GM18519 (cell line): ENCODE measurements at regions not wholly inside any gene's neighbourhood (a gene's known extent, or its start where the extent isn't known, plus 50 kb on each side); places are given as distances from the start of the nearest gene placed in this dataset.

Source experiments
- ATAC-seq: cut with Tn5 transposase; IDR thresholded peaks from one replicate; pipeline ENCODE4 v1.9.1; 2021; ENCODE audit warnings: mild to moderate bottlenecking, moderate library complexity; ENCODE audit not compliant: unreplicated experiment, low FRiP score

DNA sequence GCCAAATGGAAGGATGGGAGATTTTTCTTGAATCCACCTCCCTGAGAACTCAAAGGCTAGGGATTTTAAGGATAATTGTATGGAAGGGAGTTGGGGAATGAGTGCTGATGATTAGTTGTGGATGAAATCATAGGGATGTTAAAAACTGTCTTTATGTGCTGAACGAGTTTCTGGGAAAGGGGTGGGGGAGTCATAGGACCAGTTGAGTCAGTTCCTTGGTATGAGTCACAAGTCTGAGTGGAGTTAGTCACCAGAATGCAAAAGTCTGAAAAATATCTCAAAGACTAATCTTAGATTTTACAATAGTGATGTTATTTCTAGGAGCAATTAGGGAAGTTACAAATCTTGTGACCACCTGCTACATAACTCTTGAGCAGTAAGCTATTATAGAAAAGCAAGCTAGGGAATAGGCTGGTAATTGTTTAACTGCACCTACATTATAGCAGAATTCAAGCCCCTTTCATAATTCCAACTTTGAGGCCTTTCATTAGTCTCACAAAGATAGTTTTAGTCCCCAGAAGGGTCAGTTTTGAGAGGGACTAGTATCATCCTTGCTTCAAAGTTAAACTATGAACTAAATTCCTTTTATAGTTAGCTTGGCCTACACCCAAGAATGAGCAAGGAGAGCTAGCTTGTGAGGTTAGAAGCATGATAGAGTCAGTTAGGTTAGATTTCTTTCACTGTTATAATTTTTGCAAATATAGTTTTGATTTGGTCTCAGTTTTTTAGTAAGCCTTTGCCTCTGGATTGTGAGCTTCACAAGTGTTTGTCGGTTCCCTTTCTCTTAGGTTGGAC lies 668.0 kb downstream of the ETS1 start:
- ATAC-seq, result no peak

DNA sequence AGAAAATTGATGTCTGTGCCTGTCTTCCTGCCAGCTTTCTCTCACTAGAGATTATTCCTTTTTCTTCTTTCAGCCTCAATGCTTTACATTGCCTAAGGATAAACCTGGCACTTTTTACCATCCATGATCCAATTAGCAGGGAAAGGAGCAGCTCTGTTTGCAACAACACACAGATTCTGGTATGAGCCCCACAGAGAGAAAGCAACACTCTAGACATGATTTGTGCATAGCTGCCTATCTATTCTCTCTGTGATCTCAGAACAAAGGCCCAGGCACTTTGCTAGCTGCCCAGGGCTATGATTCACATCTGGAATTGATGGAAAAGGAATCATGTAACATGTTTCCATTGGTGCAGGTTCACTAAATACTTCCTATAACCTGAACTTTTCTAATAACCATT lies 685.0 kb downstream of the ETS1 start:
- no peak for ATAC-seq

DNA sequence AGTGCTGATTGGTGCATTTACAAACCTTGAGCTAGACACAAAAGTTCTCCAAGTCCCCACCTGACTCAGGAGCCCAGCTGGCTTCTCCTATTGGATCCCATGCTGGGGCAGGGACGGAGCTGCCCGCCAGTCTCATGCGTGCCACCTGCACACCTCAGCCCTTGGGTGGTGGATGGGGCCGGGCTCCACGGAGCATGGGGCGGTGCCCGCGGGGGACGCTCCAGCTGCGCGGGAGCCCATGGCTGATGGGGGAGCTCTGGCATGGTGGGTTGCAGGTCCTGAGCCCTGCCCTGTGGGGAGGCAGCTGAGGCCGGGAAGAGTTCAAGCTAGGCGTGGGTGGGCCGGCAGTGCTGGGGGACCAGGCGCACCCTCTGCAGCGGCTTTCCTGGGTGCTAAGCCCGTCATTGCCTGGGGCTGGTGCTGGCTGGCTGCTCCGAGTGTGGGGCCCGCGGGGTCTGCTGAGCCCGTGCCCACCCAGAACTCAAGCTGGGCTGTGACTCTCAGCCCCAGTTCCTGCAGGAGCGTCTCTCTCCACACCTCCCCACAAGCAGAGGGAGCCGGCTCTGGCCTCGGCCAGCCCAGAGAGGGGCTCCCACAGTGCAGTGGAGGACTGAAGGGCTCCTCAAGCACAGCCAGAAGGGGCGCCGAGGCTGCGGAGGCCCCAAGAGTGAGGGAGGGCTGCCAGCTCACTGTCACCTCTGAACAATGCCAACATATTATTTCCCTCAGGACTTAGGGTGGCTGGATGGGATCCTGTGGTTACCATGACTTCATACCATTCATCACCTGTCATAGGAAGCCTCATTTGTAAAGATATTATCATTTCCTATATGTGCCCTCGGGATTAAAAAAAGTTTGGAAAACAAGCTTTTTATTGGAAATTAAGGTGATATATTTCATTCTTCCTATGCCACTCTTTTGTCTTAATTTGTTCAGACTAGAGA lies 688.7 kb downstream of the ETS1 start:
- ATAC-seq, result no peak

DNA sequence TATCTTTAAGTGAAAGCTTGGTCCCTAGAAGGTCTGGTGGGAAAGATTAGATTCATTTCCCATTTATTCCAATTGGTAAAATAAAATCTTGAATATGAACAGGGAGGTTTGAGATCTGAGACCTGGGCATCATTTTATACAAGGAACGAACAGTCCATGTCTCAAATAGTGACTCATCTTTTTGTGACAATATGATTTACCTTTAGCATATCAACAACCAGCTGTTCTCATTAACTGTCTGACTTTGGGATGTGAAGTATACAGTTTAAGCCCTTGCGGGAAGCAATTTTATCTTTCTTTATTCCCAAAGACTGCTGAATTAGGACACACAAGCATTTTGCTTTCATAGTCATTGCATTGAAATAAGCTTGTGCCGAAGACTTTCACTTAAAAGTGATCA lies 691.6 kb downstream of the ETS1 start:
- no peak for ATAC-seq

DNA sequence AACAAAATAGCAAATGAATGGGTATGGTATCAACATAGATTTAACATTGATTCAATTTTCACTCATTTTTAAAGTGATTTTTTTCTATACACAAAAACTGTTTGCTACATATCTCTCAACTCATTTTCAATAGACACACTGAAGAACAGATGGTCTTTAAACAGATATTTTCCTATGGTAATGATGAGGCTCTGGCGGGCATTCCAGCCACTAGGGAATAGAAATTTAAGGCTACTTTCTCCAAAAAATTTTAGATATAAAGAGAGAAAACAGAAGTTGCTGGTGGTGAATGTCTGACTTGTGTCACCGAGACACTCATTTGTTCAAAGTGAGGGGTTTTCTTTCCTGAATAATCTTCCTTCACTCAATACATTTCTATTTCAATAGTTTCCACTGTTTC lies 693.0 kb downstream of the ETS1 start:
- no peak for ATAC-seq

DNA sequence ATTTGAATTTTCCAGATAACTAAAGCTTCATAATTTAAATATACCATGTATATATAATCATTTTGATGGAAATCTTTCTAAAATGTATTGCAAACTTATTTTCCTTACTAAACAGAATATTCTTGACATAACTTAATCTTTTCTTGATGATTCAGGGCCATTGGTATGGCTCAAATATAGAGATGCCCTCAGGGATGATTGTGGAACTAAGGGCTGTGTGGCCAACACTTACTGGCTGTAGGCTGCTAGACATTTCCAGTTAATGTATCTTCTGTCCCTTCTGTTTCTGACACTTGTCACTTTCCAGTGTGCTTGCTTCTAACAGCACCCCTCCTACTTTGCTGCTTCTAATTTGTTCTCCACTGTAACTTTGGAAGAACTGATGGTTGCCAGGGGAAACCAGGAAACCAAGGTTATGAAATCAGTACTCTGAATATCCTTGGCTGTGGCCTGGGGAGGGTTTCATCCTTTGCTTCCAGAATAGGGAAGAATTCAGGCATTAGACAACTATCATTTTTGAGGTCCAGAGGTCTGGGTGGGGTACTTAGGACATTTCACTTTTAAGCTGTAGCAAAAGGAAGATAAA lies 697.2 kb downstream of the ETS1 start:
- ATAC-seq, result no peak

DNA sequence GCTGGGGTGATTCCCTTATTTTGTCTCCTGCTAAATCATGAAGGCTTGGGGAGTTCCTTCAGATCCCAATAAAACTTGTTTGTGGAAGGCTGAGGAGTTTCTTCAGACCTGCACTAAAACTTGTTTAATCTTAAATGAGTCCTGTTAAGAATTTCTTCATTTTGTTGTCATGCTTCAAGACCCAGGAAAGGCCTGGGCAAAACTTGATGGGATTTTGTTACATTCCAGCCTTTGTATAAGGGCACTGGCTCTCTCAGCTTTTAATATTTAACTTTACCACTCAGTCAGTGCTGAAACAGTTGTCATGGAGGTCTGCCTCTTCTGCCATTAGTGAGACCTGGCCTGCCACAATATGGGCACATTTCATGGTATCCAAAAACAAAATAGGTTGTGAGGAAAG lies 699.0 kb downstream of the ETS1 start:
- ATAC-seq, result no peak

DNA sequence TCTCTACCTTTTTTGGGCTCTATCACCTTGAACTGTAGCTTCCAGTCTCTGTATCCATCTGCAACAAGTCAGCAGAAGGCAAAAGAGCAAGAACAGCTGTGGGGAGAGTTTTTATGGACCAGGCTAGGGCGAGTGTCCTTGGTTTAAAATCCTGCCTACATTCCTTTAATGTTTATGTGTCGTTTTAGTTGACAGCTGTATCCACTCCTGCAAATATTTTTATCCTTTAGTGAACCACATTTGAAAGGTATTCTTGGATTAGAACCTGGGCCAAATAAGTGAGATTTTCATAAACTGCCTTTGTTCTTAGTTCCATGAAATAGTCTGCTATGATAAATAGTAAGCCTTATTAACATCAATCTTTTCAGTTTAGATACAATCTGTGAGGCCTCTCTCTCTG lies 712.2 kb downstream of the ETS1 start:
- no peak for ATAC-seq

DNA sequence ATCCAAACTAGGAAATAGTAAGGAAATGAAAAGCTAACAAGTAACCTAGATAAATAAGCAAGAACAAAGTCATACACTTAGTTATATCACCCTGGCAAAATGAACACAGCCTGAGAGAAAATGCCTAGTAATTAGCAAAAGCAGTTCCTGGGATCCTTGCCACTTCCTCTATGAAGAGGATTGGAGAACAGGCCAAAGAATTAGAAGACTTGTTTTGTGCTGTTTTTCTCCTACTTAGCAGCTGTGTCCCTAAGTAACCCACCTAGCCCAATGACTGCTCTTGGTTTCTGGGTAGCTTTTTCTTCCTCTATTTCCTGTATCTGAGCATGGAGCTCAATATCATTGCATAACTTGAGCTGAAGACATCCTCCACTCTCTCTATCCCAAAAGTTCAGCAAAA lies 713.9 kb downstream of the ETS1 start:
- ATAC-seq, result no peak

DNA sequence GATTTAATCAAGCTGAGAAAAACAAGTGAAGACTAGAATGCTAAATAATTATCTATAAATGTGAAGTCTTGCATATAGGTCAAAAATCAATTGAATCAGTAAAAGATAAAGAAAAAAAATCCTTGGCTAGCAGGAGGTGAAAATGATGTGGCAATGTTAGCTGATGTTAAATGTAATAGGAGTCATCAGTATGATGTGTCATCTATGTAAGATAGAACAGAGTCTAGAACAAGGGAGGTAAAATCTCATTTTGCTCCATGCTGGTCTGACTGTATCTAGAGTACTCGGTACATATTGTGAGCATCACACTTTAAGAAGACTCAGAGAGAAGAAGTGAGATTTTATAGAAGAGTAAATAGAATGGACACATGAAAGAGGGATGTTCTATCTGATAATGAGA lies 721.2 kb downstream of the ETS1 start:
- no peak for ATAC-seq

DNA sequence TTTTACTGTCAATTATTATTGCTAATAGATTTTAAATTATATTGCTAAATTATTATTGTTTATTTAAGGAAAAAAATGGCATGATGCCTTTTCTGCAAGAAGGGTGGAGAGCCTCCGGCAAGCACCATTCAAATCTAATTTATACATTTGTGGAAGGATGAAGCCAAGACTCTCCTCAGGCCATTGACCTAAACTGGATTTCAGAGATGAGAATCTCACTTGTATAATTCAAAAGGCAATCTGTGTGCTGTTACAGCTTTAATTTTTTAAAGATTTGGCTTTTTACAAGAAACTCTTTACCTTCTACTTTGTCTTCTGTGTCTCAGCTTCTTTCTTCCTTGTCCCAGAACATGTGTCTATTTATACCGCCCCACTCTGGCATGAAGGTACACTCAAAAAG lies 722.5 kb downstream of the ETS1 start:
- no peak for ATAC-seq

DNA sequence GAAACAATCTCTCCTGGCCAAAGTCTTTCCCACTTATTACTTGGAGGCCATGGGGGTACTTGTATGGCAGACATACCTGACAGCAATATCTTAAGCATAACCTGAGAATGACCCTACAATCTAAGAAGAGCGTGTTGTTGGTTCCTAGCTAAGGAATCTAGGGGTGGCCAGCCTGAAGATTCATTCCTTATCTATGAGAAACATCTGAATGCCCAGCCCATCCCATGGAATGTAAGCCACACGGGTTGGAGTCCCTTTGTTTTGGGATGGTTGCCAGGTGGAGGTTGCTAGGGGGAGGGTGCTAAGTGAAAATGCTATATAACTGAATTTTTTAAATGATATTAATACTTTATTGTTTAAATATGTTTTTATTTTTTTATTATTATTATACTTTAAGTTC lies 725.0 kb downstream of the ETS1 start:
- no peak for ATAC-seq

DNA sequence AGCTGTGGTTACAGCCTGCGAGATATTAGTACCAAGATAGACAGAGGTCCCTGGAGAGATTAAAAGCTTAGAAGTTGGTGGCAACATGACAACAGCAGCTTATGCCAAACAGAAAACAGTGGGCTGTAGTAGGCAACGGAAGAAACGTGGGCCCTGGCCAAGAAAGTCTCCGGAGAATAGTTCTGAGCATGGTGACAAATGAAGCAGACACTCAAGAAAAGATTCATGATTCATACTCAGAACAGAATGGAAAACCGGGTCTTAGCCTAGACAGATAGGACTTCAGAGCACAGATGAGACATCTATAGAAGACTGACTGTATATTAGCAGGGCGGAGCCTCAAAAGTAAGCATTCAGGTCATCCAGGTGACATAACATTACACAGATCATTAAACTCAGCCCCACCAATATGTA lies 727.4 kb downstream of the ETS1 start:
- ATAC-seq, result no peak

DNA sequence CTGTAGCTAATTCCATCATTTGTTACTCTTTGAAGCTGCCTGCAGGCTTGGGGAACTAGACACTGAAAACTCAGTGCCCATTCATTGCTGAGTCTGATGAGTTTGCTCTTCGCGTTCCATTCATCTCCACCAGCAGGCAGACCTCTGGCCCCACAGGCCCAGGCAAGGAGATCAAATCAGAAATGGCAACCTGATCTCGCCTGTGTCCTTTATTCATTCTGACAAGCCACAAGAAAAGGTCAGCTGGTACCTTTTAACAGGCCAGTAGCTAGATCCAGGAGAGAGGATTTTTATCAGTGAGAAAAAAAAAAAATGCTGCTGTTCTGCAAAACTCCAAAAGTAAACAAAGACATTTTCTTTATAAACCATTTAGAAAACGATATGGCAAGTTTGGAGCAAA lies 742.5 kb downstream of the ETS1 start:
- no peak for ATAC-seq

DNA sequence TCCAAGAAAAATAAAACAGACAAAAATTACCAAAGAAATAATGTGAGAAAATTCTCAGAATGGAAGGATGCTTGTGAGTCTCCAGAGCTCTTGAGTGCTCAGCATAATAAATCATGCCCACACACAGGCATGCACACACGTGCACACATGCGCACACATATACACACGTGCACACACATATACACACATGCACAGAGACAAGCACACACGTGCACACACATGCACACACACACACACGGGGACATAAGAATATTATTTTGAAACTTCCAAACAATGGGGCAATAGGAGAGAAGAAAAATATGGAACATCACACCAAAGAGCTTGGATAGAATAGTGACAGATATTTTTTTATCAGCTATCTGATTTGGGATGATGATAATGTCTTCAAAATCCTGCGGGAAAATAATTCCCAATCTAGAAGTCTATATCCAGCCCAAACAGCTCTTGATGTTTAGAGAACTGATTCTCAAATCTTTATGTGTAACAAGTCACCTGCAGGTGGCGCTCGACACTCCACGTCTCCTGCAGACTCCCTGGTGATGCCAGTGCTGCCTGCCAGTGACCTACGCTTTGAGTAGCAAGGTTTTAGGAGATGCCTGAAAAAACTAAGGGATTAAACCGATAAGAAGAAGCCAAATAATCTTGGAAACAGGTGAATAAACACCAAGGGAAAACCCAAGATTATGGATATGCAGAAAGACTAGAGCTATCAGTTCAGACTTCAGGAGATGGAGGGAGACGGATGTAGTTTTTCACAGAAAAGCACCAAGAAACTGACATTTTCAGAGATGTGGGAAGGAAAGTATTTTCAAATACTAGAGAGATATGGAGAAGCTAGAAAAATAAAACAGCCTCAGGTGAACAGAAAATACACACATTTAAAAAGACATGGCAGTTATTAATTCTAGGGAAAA lies 743.6 kb downstream of the ETS1 start:
- ATAC-seq, result peak; percentile 80

DNA sequence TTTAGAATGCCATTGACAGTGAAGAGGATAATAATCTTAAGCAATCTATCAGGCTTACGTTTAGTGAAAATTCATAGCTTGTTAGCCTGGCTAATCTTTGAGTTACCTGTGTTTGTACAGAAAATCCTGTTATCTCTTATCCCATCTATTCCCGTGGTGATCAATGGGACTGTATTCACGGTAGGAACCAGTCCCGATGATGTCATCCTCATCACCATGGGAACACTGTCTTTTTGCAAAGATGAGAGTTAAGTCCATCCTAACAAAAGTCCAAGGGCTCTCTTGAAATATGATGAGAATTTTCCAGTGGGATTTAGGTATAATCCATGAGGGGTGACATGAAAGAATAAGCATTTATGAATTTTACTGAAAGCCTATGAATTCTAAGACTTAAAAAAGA lies 762.2 kb downstream of the ETS1 start:
- no peak for ATAC-seq

DNA sequence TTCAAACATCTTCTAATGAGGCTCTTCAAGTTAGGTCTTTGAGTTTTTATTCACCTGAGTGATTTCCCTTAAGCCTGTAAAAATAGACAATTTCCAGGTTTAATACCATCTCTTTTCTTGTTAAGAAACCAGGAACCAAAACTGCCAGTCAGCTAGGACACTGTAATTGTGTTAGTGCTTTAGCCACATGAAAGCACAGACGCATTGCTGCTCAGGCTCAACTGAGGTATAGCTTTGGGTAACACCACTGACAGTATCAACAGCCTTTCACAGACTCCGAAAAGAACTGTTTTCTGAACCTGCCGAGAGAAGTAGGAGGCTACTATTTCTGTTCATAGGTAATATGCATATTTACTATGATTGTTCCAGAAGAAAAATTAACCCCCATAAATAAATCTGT lies 768.7 kb downstream of the ETS1 start:
- ATAC-seq, result no peak

DNA sequence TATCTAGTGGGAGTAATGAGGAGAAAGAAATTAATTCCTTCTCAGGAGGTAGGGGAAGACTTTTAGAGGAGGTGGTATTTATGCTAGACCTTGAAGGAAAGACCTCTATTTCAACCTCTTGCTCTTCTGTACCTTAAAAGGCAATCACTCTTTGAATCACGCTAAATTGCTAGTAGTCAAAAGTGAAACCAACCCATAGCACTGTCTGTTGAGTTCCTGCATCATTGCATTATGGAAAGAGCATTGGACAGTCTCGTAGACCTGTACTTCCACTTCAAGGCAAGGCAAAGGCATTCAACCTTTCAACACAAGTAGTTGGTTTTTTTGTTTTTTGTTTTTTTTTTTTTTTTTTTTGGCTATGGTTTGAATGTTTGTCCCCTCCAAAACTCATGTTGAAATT lies 770.4 kb downstream of the ETS1 start:
- ATAC-seq, result no peak

DNA sequence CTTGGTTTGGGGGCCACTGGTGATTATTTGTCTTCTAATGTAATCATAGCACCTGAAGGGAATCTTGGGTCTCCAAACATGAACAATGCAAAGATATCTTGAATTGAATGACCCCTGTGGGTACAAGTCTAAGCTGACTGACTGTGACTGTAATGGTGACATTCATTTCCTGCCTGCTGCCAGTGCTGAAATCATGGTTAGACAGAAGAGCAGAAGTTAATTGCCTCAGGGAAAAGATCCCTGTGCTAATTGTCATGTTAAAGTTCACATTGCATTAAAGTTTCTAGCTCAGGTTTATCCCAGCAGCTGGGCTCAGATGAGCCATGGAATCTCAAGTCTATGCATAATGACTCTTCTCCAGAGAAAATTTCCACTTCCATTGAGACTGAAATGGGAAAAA lies 772.0 kb downstream of the ETS1 start:
- no peak for ATAC-seq

DNA sequence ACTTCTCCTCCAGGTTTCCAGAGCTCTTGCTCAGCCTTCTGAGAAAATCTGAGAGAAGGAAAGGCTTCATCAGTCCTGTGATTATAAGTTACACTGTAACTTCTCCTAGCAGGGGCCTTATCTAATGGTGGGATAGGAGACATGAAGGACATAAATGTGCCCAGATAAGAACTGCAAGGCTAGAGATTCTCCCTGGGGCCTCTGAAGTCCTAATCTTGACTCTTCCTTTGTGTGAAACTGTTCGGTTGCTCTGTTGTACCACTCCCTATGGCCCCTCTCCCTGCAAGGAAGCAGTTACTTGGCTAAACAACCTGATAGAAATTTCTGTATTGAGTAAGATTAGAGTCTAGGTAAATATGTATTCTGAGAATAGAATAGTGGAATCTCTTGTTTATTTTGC lies 780.9 kb downstream of the ETS1 start:
- no peak for ATAC-seq
